ENCODE measurements at regions not wholly inside any gene's neighbourhood (a gene's known extent, or its start where the extent isn't known, plus 50 kb on each side); places are given as distances from the start of the nearest gene placed in this dataset.

DNA sequence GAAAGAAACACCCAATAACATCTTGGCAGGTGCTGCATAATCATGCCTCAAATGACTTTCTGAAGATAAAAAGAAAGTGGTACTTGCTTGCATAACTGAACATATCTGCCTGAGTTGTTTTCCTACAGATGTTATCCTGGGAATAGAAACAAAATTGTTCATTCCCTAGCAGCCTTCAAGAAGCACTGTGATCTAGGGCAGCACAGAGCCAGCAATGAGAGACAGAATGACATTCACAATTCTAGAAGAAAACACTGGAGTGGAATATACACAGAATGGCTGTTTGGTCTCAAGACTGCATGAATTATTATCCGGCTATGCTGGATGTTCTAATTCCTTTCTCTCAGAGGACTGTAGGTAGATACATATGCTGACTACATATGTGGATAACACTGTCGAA is 790.9 kb downstream of the PDHA2 start:
- Mint-ChIP-seq H3K4me3 (no peak overlapping the region), H3K9me3 (no peaks in the 10 kb centered on the region), H3K36me3 (no peaks in the 10 kb centered on the region), H3K27ac (no peak overlapping the region), H3K27me3 (no peaks in the 10 kb centered on the region), H3K4me1 (no peaks in the 10 kb centered on the region)

DNA sequence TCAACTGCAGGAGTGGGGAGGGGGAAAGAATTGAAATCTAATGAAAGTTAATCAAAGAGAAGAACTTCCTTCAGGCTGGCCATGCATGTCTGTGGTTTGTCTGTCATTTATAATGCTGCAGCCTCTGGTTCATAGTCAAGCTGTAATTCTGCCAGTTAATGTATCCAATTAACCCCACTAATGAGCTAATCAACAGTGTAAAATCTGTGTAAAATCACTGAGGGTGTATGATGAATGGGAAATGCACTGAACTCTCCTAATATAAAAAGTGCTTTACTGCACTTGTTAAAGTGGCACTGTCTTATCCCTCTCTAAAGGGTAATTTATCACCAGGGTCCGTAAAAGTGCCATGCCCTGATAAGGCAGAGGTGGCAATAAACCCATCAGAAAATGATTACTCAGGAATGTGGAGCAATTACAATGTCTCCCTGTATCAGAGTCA is 798.1 kb downstream of the PDHA2 start:
- Mint-ChIP-seq H3K4me1 (no peaks in the 10 kb centered on the region), H3K27ac (no peak overlapping the region), H3K4me3 (no peak overlapping the region), H3K36me3 (no peaks in the 10 kb centered on the region), H3K27me3 (no peaks in the 10 kb centered on the region), H3K9me3 (peaks cover 11% of the 10 kb centered on the region)

DNA sequence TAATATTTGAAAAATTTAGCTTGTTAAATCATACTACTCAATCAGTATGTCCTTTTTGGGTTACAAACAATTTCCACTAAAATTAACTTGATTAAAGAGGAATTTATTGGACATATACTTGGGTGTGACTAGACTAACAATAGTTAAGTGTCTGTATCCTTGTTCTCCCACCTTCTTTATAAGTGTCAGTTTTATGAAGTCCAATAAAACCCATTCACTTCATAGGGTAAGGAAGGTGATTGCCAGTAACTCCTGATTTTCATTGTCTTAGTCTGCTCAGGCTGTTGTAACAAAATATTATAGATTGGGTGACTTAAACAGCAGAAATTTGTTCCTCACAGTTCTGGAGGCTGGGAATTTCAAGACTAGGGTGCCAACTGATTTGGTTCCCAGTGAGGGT is 800.0 kb downstream of the PDHA2 start:
- Mint-ChIP-seq H3K4me1 (no peaks in the 10 kb centered on the region), H3K27me3 (no peaks in the 10 kb centered on the region), H3K27ac (no peak overlapping the region), H3K4me3 (no peak overlapping the region), H3K36me3 (no peaks in the 10 kb centered on the region), H3K9me3 (peaks cover 11% of the 10 kb centered on the region)

DNA sequence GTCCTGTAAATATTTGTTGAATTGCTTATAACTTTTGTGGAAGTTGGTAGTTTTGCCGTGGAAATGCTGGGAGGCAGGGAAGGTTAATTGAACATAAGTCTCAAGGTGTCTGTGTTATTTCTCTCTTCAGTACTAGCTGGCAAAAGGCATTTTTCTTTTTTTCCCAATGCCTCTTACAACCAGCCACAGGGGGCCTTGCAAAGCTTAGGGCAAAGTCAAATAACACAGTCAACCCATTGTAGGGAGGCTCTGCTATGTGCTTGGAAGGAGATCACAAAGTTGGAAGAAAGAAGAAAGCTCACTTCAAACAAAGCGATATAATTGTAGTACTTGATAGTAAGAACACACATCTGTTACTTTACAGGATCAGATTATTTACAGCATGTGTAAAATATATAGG is 802.6 kb downstream of the PDHA2 start:
- Mint-ChIP-seq H3K36me3 (no peaks in the 10 kb centered on the region), H3K4me1 (no peaks in the 10 kb centered on the region), H3K27ac (no peak overlapping the region), H3K27me3 (no peaks in the 10 kb centered on the region), H3K4me3 (no peak overlapping the region), H3K9me3 (peaks cover 6% of the 10 kb centered on the region)

DNA sequence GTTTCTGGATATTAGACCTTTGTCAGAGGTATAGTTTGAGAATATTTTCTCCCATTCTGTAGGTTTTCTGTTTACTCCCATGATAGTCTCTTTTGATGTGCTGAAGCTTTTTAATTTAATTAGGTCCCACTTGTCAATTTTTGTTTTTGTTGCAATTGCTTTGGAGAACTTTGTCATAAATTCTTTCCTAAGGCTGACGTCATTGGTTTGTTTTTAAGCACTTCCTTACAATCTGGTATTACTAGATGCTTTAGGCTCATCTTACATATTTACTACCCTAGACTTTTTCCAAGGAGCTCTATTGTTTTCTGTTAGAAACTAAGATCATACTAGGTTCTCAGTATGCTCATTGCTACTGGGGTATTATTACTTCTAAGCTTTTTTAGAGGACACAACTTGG is 806.3 kb downstream of the PDHA2 start:
- Mint-ChIP-seq H3K4me1 (no peaks in the 10 kb centered on the region), H3K36me3 (no peaks in the 10 kb centered on the region), H3K4me3 (no peak overlapping the region), H3K27me3 (no peaks in the 10 kb centered on the region), H3K27ac (peak overlapping the region; percentile 39), H3K9me3 (no peaks in the 10 kb centered on the region)

DNA sequence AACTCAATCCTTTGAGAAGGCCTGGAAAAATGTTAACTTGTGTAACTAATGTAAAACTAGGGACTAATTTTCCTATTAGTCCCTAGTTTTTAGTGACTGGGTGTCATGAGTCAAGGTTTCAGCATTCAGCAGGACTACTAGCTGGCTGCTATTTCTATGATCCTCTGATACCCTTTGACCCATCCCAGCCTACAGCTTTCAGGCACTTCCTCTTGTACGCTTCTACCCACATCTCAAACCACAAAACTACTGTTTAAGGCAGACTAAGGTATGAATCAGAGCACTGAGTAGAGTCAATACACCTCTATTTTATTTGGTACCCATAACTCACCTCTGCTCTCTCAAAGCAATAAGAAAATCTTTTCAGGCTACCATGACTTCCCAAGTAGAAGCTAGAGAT is 809.6 kb downstream of the PDHA2 start:
- no peak overlapping the region for H3K4me3 Mint-ChIP-seq
- no peaks in the 10 kb centered on the region for H3K27me3 Mint-ChIP-seq
- no peak overlapping the region for H3K27ac Mint-ChIP-seq
- no peaks in the 10 kb centered on the region for H3K36me3 Mint-ChIP-seq
- H3K9me3 Mint-ChIP-seq: no peaks in the 10 kb centered on the region
- no peaks in the 10 kb centered on the region for H3K4me1 Mint-ChIP-seq

DNA sequence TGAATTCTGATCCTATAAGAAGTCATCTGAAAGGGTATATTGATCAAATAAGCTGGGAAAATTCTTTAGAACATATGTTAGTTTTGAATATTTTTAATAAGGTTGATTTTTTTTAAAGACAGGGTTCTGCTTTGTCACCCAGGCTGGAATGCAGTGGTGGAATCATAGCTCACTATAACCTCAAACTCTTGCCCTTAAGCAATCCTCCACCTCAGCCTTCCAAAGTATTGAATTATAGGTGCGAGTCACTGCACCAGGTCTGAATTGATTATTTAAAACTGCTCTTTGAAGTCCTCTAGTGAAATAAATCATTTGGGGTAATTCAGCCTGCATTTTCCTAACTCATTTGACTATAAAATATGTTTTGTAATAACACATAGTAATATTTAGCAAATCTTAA is 812.3 kb downstream of the PDHA2 start:
- no peaks in the 10 kb centered on the region for H3K4me1 Mint-ChIP-seq
- no peak overlapping the region for H3K27ac Mint-ChIP-seq
- no peaks in the 10 kb centered on the region for H3K9me3 Mint-ChIP-seq
- no peak overlapping the region for H3K4me3 Mint-ChIP-seq
- H3K36me3 Mint-ChIP-seq: no peaks in the 10 kb centered on the region
- no peaks in the 10 kb centered on the region for H3K27me3 Mint-ChIP-seq

DNA sequence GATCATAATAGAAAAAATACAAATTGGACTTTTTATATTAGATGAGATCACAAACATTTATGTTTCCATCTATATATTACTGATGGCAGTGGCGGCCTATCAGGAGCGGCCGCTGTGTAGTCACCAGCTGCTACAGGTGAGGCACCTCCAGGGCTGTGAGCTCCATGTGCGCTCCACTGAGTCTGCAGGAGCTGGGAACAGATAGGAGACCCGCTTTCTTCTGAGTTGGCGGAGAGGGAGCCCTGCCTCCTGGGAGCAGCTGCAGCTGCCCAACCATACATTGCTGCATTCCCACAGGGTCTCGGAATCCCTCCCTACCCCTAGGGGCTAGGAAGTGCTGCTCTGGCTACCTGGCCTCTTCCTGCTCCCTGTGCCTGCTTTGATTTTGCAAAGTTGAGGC is 812.9 kb downstream of the PDHA2 start:
- Mint-ChIP-seq H3K27me3 (no peaks in the 10 kb centered on the region), H3K4me3 (no peak overlapping the region), H3K27ac (no peak overlapping the region)

DNA sequence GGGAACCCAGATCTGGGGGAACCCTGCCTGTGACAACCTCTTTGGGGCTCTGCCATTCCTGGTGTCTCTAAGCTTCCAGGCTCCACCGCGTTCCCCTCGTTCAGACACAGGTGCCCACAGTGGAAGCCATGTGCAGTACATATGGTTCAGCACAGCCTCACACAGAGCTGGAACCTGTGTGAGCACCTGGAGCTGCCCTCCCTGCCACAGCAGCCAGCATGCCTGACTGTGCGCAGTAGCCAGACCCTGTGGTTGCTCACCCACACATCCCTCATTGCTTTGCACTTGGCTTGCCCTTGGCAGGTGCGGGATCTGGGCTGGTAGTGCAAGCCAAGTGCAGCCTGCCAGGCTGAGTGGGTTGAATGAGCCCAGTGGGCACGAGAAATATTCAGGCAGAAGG is 814.2 kb downstream of the PDHA2 start:
- no peaks in the 10 kb centered on the region for H3K4me1 Mint-ChIP-seq

More for the DNA sequence above, 812.9 kb downstream of the PDHA2 start:
- Mint-ChIP-seq H3K9me3 (no peaks in the 10 kb centered on the region), H3K36me3 (no peaks in the 10 kb centered on the region), H3K4me1 (no peaks in the 10 kb centered on the region)

DNA sequence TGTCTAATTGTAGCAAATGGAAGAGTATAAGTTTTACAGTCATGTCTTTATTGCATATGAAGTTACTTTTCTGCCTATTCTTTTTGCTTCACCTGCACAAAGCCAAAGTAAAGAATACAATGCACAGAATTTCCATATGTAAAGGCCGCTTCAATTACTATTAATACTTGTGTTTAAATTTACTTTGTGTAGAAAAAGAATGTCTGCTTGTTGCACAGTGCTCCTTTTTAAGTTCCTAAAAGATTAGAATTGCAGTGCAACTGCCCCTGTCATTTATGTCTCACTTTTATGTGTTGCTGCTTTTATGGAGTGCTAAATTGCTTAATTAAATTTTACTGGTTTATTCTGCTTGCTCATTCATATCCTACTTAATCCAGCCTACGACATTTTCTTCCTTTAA is 830.5 kb downstream of the PDHA2 start:
- Mint-ChIP-seq H3K4me1 (no peaks in the 10 kb centered on the region), H3K27ac (no peak overlapping the region), H3K9me3 (no peaks in the 10 kb centered on the region), H3K27me3 (no peaks in the 10 kb centered on the region), H3K4me3 (no peak overlapping the region), H3K36me3 (no peaks in the 10 kb centered on the region)

More for the DNA sequence above, 814.2 kb downstream of the PDHA2 start:
- H3K27me3 Mint-ChIP-seq: no peaks in the 10 kb centered on the region
- H3K27ac Mint-ChIP-seq: no peak overlapping the region
- no peaks in the 10 kb centered on the region for H3K36me3 Mint-ChIP-seq
- H3K9me3 Mint-ChIP-seq: no peaks in the 10 kb centered on the region
- H3K4me3 Mint-ChIP-seq: no peak overlapping the region

DNA sequence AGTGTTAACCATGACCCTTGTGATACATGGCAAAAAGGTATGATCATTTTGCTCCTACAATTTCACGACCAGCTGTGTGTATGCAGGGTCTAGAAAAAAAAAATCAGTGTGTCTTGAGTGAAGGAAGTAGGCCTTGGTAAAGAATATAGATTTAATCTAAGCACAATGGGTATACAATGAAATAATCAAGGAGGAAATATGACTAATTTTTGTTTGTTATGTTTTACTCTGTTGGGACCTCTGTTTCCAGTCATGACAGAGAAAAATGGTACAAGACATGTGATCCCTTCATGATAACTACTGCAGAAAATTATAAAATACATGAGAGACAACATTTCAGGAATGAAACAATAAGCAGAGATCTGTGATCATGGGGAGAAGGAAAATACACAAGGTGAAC is 835.5 kb downstream of the PDHA2 start:
- Mint-ChIP-seq H3K36me3 (no peaks in the 10 kb centered on the region), H3K27ac (no peak overlapping the region), H3K27me3 (no peaks in the 10 kb centered on the region), H3K4me3 (no peak overlapping the region), H3K4me1 (no peaks in the 10 kb centered on the region), H3K9me3 (peaks cover 4% of the 10 kb centered on the region)

DNA sequence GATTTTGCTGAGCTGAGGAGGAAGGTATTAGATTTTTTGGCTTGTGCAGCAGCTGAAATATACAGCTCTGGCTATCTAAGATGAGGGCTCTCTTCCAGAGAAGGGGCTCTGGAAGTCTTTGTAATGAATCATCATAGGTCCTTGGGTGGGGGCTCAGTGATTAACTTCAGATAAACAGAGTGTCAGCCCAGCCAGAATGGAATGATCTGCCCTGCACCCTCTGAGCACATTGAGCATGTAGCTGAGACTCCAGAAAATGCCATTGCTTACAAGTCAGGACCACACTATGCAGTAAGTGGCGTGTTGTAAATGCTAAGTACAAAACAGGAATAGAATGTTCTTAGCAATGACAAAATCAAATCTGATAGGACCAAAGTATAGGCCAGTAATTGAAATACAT is 836.0 kb downstream of the PDHA2 start:
- Mint-ChIP-seq H3K27ac (no peak overlapping the region), H3K4me3 (no peak overlapping the region), H3K36me3 (no peaks in the 10 kb centered on the region), H3K4me1 (no peaks in the 10 kb centered on the region), H3K9me3 (peaks cover 4% of the 10 kb centered on the region), H3K27me3 (no peaks in the 10 kb centered on the region)

DNA sequence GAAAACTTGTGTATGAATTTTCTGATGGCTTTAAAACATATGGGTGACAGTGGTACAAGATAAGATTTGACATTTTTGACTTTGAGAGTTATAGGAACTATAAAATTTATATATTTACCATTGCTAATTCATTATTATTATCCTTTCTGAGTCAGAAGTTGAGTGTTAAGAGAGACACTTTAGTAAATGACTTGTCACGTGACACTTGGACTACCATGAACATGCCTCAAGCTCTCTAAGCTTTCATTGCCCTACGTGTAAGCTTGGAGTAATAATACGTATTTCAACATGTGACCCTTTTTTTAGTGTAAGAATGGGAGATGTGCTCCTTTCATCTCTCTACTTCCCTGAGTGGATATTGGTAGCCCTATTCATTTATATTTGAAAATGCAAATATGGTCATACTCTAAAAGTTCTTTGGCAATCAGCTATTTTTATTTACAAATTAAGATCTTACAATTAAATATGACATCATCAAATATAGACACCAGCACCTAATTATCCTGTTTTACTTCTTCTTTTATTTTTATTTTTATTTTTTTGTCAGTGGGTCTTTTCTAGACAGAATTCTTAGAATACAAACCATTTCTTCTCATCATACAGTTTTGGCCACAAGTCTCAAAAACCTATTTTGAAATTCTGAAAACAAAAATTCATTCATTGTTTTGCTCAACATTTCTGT is 837.0 kb downstream of the PDHA2 start:
- H3K4me1 Mint-ChIP-seq: no peaks in the 10 kb centered on the region
- no peak overlapping the region for H3K4me3 Mint-ChIP-seq
- no peak overlapping the region for H3K27ac Mint-ChIP-seq
- no peaks in the 10 kb centered on the region for H3K36me3 Mint-ChIP-seq
- no peaks in the 10 kb centered on the region for H3K27me3 Mint-ChIP-seq
- H3K9me3 Mint-ChIP-seq: peaks cover 4% of the 10 kb centered on the region

DNA sequence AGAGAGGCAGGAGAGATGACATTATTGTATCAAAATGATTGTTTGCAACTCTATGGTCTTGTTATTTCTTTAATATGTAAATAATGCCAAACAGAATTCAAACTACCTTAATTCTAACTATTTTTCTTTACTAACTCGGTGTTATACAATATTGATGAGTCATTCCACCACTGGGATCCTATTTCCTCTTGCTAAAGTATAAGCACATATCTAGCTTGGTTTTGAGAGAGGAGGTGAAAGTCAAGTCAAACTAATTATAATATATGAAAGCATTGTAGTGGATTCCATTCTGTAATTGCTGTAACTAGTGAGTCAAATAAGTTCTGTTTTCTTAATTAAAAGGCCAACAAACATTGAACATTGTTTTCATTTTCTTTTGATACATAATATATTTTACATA is 837.6 kb downstream of the PDHA2 start:
- Mint-ChIP-seq H3K27me3 (no peaks in the 10 kb centered on the region), H3K27ac (no peak overlapping the region), H3K9me3 (peaks cover 4% of the 10 kb centered on the region), H3K36me3 (no peaks in the 10 kb centered on the region), H3K4me3 (no peak overlapping the region), H3K4me1 (no peaks in the 10 kb centered on the region)

DNA sequence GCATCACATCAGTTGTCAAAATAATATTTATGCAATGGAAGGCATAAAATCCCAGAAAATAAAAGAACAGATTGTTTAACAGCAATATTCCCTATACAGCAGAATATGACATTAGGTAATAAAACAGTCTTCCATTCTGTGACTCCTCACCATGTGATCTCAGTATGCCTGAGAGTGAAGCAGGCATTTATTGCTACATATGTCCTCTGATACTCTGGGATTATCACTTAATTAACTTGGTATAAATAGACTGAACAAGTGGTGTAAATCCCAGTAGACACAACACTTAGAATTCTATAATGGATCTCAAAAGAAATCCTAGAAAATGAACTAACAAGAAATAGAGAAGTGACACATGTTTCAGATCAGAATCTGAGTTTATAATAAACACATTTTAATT is 841.3 kb downstream of the PDHA2 start:
- Mint-ChIP-seq H3K4me1 (no peaks in the 10 kb centered on the region), H3K4me3 (no peak overlapping the region), H3K36me3 (no peaks in the 10 kb centered on the region), H3K9me3 (peaks cover 4% of the 10 kb centered on the region), H3K27me3 (no peaks in the 10 kb centered on the region), H3K27ac (no peak overlapping the region)

DNA sequence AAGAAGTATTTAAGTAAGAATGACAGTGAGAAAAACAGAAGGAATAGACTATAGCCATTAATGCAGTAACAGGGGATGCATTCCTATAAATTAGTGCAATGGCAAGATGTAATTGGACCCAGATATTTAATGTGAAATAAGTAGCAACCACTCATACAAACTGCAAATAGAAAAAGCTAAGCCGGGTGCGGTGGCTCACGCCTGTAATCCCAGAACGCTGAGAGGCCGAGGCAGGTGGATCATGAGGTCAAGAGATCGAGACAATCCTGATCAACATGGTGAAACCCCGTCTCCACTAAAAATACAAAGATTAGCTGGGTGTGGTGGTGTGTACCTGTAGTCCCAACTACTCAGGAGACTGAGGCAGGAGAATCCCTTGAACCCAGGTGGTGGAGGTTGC is 845.8 kb downstream of the PDHA2 start:
- Mint-ChIP-seq H3K4me3 (no peak overlapping the region), H3K9me3 (no peaks in the 10 kb centered on the region), H3K4me1 (no peaks in the 10 kb centered on the region), H3K27ac (no peak overlapping the region), H3K36me3 (no peaks in the 10 kb centered on the region), H3K27me3 (no peaks in the 10 kb centered on the region)

DNA sequence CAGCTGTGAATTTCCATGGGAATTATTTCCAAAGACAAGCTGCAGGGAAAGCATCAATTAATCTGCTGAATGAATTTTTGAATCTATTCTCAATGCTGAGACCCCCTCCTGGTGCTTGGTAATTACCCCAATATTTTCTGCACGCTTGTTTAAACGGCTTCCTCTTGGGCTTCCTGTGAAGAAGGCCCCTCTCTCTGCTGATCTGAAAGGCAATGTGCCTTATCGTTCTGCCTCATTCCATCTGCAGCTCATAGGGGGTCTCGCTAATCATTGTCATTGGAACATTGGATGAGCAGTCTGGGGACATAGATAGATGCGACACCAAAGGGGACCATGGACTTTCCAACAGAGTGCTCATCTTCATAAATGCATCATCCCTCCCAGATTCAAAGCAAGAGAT is 851.6 kb downstream of the PDHA2 start:
- no peaks in the 10 kb centered on the region for H3K4me1 Mint-ChIP-seq
- H3K36me3 Mint-ChIP-seq: no peaks in the 10 kb centered on the region
- no peaks in the 10 kb centered on the region for H3K9me3 Mint-ChIP-seq
- H3K4me3 Mint-ChIP-seq: no peak overlapping the region
- no peaks in the 10 kb centered on the region for H3K27me3 Mint-ChIP-seq
- no peak overlapping the region for H3K27ac Mint-ChIP-seq
